Left lobe of liver (tissue), 2 donors: ENCODE measurements at regions not wholly inside any gene's neighbourhood (a gene's known extent, or its start where the extent isn't known, plus 50 kb on each side); places are given as distances from the start of the nearest gene placed in this dataset.

ENCODE experiments used
- ATAC-seq: fragments of 200-7000 bp; cut with Tn5 transposase; one replicate; pipeline ENCODE4 v1.9.1; 2020; ENCODE audit warnings: mild to moderate bottlenecking, moderate library complexity
- DNase-seq: peaks from one replicate; pipeline ENCODE4 v3.0.0-alpha.2; 2020; ENCODE audit warnings: low spot score
- donor health status: DM: no; HTN: no; CAD: no; lungs with moderate emphysema.
- donor health status: DM: no; HTN: yes; CAD: no.

GRCh38 chr22:47251911-47252310 lies 489.5 kb downstream of the TBC1D22A start:
- DNase-seq (peak; percentile 37), ATAC-seq (no peak)

GRCh38 chr22:47250995-47251765 lies 488.7 kb downstream of the TBC1D22A start:
- ATAC-seq, result no peak
- DNase-seq, result peak; percentile 37

GRCh38 chr22:47249370-47249928 lies 487.0 kb downstream of the TBC1D22A start:
- DNase-seq (peak; percentile 10), ATAC-seq (no peak)

GRCh38 chr22:47248925-47249324 lies 486.5 kb downstream of the TBC1D22A start:
- DNase-seq (peak; percentile 1), ATAC-seq (no peak)

- DNase-seq, result peak; percentile 33
- ATAC-seq, result no peak
These were observed 485.3 kb downstream of the TBC1D22A start for GRCh38 chr22:47247579-47248240.

GRCh38 chr22:47245786-47246185 lies 483.3 kb downstream of the TBC1D22A start:
- no peak for DNase-seq

GRCh38 chr22:47245286-47245685 lies 482.8 kb downstream of the TBC1D22A start:
- DNase-seq, result no peak
- no peak for ATAC-seq

More at GRCh38 chr22:47245786-47246185, 483.3 kb downstream of the TBC1D22A start:
- no peak for ATAC-seq

- DNase-seq (peak; percentile 8), ATAC-seq (no peak)
These were observed 477.7 kb downstream of the TBC1D22A start for GRCh38 chr22:47240116-47240515.

- no peak for ATAC-seq
- DNase-seq, result peak; percentile 12
These were observed 477.0 kb downstream of the TBC1D22A start for GRCh38 chr22:47239474-47239860.

GRCh38 chr22:47238690-47239473 lies 476.4 kb downstream of the TBC1D22A start:
- DNase-seq, result peak; percentile 22
- ATAC-seq, result no peak

- peak; percentile 16 for DNase-seq
- ATAC-seq, result no peak
These were observed 475.5 kb downstream of the TBC1D22A start for GRCh38 chr22:47237890-47238480.

GRCh38 chr22:47236718-47237117 lies 474.3 kb downstream of the TBC1D22A start:
- DNase-seq (no peak), ATAC-seq (no peak)

GRCh38 chr22:47236161-47236560 lies 473.7 kb downstream of the TBC1D22A start:
- ATAC-seq, result no peak
- no peak for DNase-seq

GRCh38 chr22:47233316-47234243 lies 471.1 kb downstream of the TBC1D22A start:
- no peak for ATAC-seq
- peak; percentile 38 for DNase-seq

GRCh38 chr22:47232753-47233152 lies 470.3 kb downstream of the TBC1D22A start:
- peak; percentile 27 for DNase-seq
- no peak for ATAC-seq

GRCh38 chr22:47232197-47232596 lies 469.7 kb downstream of the TBC1D22A start:
- DNase-seq, result peak; percentile 23
- ATAC-seq, result no peak

- ATAC-seq (no peak), DNase-seq (peak; percentile 16)
These were observed 469.3 kb downstream of the TBC1D22A start for GRCh38 chr22:47231759-47232158.

GRCh38 chr22:47230741-47231140 lies 468.3 kb downstream of the TBC1D22A start:
- DNase-seq, result no peak
- no peak for ATAC-seq

- DNase-seq, result peak; percentile 2
- no peak for ATAC-seq
These were observed 467.8 kb downstream of the TBC1D22A start for GRCh38 chr22:47230251-47230650.

GRCh38 chr22:47228767-47229166 lies 466.3 kb downstream of the TBC1D22A start:
- ATAC-seq (no peak), DNase-seq (no peak)
